PC-9 (cell line): ENCODE measurements at regions not wholly inside any gene's neighbourhood (a gene's known extent, or its start where the extent isn't known, plus 50 kb on each side); places are given as distances from the start of the nearest gene placed in this dataset.

Experiments used
- BruUV-seq: library from RNA; stranded (reverse); fragments of 400-500 nt; replicated peaks from 2 replicates; lab custom pipeline; 2021; lab: Mats Ljungman, UMichigan
- CTCF ChIA-PET: fragments of 300-600 bp; sonication (Branson Sonifier 250); formaldehyde crosslinking; loops from one replicate; lab custom pipeline; 2022; ENCODE audit warnings: antibody characterized with exemption; lab: Charles Lee
- POLR2A ChIA-PET: fragments of 300-600 bp; sonication (Branson Sonifier 250); formaldehyde crosslinking; loops from one replicate; lab custom pipeline; 2022; ENCODE audit warnings: antibody characterized with exemption; ENCODE audit not compliant: unreplicated experiment; lab: Charles Lee
- DNase-seq, 2 experiments: peaks; one replicate each; pipeline versions ENCODE4 v3.0.0 to v3.0.0-alpha.2; 2015 to 2022; ENCODE audit warnings: mixed read lengths in 1 of 2
- H2AFZ ChIP-seq: fragments of 200-600 bp; sonication (generic); 2 replicates; pipeline ENCODE4 v1.8.1; 2017; ENCODE audit warnings: antibody characterized with exemption
- H3F3A ChIP-seq: fragments of 200-600 bp; sonication (generic); 2 replicates; pipeline ENCODE4 v1.8.1; 2017; ENCODE audit warnings: antibody characterized with exemption, mild to moderate bottlenecking, low read depth; ENCODE audit not compliant: insufficient read depth
- H3K27ac ChIP-seq: fragments of 200-600 bp; sonication (generic); 2 replicates; pipeline ENCODE4 v1.6.1; 2016; ENCODE audit warnings: mixed run types
- H3K27me3 ChIP-seq: fragments of 200-600 bp; sonication (generic); 2 replicates; pipeline ENCODE4 v1.6.1; 2016; ENCODE audit warnings: low read depth, mixed run types; ENCODE audit not compliant: insufficient read depth
- H3K36me3 ChIP-seq: fragments of 200-600 bp; sonication (generic); 2 replicates; pipeline ENCODE4 v1.6.1; 2016; ENCODE audit warnings: low read depth, mixed run types
- H3K4me1 ChIP-seq: fragments of 200-600 bp; sonication (generic); replicated peaks from 2 replicates; pipeline ENCODE4 v1.6.1; 2016; ENCODE audit warnings: mixed run types; ENCODE audit not compliant: insufficient read depth
- H3K4me2 ChIP-seq: fragments of 200-600 bp; sonication (generic); 2 replicates; pipeline ENCODE4 v1.6.1; 2017; ENCODE audit warnings: mixed run types
- H3K4me3 ChIP-seq: fragments of 200-600 bp; sonication (generic); 2 replicates; pipeline ENCODE4 v1.6.1; 2016; ENCODE audit warnings: mixed run types
- H3K79me2 ChIP-seq: fragments of 200-600 bp; sonication (generic); 2 replicates; pipeline ENCODE4 v1.6.1; 2017; ENCODE audit warnings: low read depth, mixed run types
- H3K9me2 ChIP-seq: fragments of 200-600 bp; sonication (generic); 2 replicates; pipeline ENCODE4 v1.8.1; 2017; ENCODE audit warnings: mild to moderate bottlenecking; ENCODE audit not compliant: insufficient read depth
- H3K9me3 ChIP-seq: fragments of 200-600 bp; sonication (generic); 2 replicates; pipeline ENCODE4 v1.8.1; 2016; ENCODE audit warnings: low read depth; ENCODE audit not compliant: insufficient read depth
- H4K20me1 ChIP-seq: fragments of 200-600 bp; sonication (generic); 2 replicates; pipeline ENCODE4 v1.8.1; 2017; ENCODE audit not compliant: insufficient read depth
- CTCF ChIP-seq: fragments of 200-600 bp; sonication (generic); conservative IDR thresholded peaks from 2 replicates; pipeline ENCODE4 v1.6.1; 2017; ENCODE audit warnings: mixed run types, antibody characterized with exemption, mild to moderate bottlenecking, moderate library complexity
- EZH2 ChIP-seq: fragments of 200-600 bp; sonication (generic); IDR thresholded peaks from 2 replicates; pipeline ENCODE4 v1.8.0; 2017; ENCODE audit warnings: antibody characterized with exemption, low read depth
- intact Hi-C: fragments of 100-400 bp; cut with micrococcal nuclease; formaldehyde crosslinking; loops from one replicate; pipeline ENCODE4 v1.10.0; 2022; ENCODE audit not compliant: unreplicated experiment

GRCh38 chr15:38878926-38879325 is 314.3 kb upstream of the RASGRP1 start:
- DNase-seq, result peak in 1 of 2 experiments; percentile 8
- H3K36me3 ChIP-seq, result no peaks in the 10 kb centered on the region
- ChIA-PET POLR2A (no interaction called here), CTCF (no interaction called here)
- no peaks in the 10 kb centered on the region for H3F3A ChIP-seq
- no peaks in the 10 kb centered on the region for H4K20me1 ChIP-seq
- H3K4me2 ChIP-seq, result no peak overlapping the region
- no peak overlapping the region for H3K4me3 ChIP-seq
- H3K27ac ChIP-seq, result no peak overlapping the region
- H2AFZ ChIP-seq, result no peak overlapping the region
- H3K4me1 ChIP-seq, result no peaks in the 10 kb centered on the region
- no peaks in the 10 kb centered on the region for H3K27me3 ChIP-seq
- intact Hi-C loops, result no loop called here
- no peaks in the 10 kb centered on the region for H3K79me2 ChIP-seq
- no peaks in the 10 kb centered on the region for H3K9me2 ChIP-seq
- H3K9me3 ChIP-seq, result no peaks in the 10 kb centered on the region
- TF ChIP-seq EZH2 (no peak), CTCF (no peak)
- BruUV-seq, result no TSS peak

GRCh38 chr15:38879909-38880471 is 315.4 kb upstream of the RASGRP1 start:
- Histone ChIP-seq H3K4me1 (no peaks in the 10 kb centered on the region), H4K20me1 (no peaks in the 10 kb centered on the region), H3K79me2 (no peaks in the 10 kb centered on the region), H3K4me2 (no peak overlapping the region), H3F3A (no peaks in the 10 kb centered on the region), H3K9me2 (no peaks in the 10 kb centered on the region), H3K9me3 (no peaks in the 10 kb centered on the region), H3K27me3 (no peaks in the 10 kb centered on the region), H3K27ac (no peak overlapping the region), H3K36me3 (no peaks in the 10 kb centered on the region), H3K4me3 (no peak overlapping the region), H2AFZ (no peak overlapping the region)
- no TSS peak for BruUV-seq
- CTCF ChIA-PET, result no interaction called here
- TF ChIP-seq EZH2, result no peak
- no peak for TF ChIP-seq CTCF
- no peak for DNase-seq
- intact Hi-C loops, result no loop called here
- POLR2A ChIA-PET, result no interaction called here

- BruUV-seq, result no TSS peak
- no peak for DNase-seq
- ChIA-PET POLR2A (no interaction called here), CTCF (no interaction called here)
- no peaks in the 10 kb centered on the region for H3K9me3 ChIP-seq
- H3K4me2 ChIP-seq, result no peak overlapping the region
- no peaks in the 10 kb centered on the region for H3K36me3 ChIP-seq
- no peak overlapping the region for H3K27ac ChIP-seq
- no peak overlapping the region for H3K4me3 ChIP-seq
- no peak overlapping the region for H2AFZ ChIP-seq
- H3K27me3 ChIP-seq, result no peaks in the 10 kb centered on the region
- H3K4me1 ChIP-seq, result peaks cover 9% of the 10 kb centered on the region
- H3K79me2 ChIP-seq, result no peaks in the 10 kb centered on the region
- no peaks in the 10 kb centered on the region for H4K20me1 ChIP-seq
- H3K9me2 ChIP-seq, result no peaks in the 10 kb centered on the region
- intact Hi-C loops, result no loop called here
- H3F3A ChIP-seq, result no peaks in the 10 kb centered on the region; the same call in 1 of the 2 replicates
- TF ChIP-seq CTCF, result no peak
- no peak for TF ChIP-seq EZH2
These were observed 317.6 kb upstream of the RASGRP1 start for GRCh38 chr15:38882221-38882620.
